ENCODE measurements at regions not wholly inside any gene's neighbourhood (a gene's known extent, or its start where the extent isn't known, plus 50 kb on each side); places are given as distances from the start of the nearest gene placed in this dataset.

- TF ChIP-seq, protein P1, sequence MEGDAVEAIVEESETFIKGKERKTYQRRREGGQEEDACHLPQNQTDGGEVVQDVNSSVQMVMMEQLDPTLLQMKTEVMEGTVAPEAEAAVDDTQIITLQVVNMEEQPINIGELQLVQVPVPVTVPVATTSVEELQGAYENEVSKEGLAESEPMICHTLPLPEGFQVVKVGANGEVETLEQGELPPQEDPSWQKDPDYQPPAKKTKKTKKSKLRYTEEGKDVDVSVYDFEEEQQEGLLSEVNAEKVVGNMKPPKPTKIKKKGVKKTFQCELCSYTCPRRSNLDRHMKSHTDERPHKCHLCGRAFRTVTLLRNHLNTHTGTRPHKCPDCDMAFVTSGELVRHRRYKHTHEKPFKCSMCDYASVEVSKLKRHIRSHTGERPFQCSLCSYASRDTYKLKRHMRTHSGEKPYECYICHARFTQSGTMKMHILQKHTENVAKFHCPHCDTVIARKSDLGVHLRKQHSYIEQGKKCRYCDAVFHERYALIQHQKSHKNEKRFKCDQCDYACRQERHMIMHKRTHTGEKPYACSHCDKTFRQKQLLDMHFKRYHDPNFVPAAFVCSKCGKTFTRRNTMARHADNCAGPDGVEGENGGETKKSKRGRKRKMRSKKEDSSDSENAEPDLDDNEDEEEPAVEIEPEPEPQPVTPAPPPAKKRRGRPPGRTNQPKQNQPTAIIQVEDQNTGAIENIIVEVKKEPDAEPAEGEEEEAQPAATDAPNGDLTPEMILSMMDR (IDR thresholded peaks at IDR 0.05; ENCODE audit: low read depth, low read length): no peak
- TF ChIP-seq, protein P2, sequence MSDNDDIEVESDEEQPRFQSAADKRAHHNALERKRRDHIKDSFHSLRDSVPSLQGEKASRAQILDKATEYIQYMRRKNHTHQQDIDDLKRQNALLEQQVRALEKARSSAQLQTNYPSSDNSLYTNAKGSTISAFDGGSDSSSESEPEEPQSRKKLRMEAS (IDR thresholded peaks at IDR 0.05; ENCODE audit: low read depth, low read length): no peak
- TF ChIP-seq POLR2A (IDR thresholded peaks at IDR 0.05; ENCODE audit: extremely low read depth, insufficient read length) (no peak), MYC (IDR thresholded peaks at IDR 0.05; ENCODE audit: low read depth, low read length) (no peak)
Measured at GRCh38 chr18:40566510-40566844, 1388.6 kb upstream of the PIK3C3 start.
